Heart right ventricle (tissue), 16 donors: ENCODE measurements at regions not wholly inside any gene's neighbourhood (a gene's known extent, or its start where the extent isn't known, plus 50 kb on each side); places are given as distances from the start of the nearest gene placed in this dataset.

ENCODE experiments used
- ATAC-seq, 8 donors: fragments of 200-7000 bp; cut with Tn5 transposase; one replicate each; pipeline ENCODE4 v1.9.1; 2020; ENCODE audit warnings: mild to moderate bottlenecking in 8 of 8, moderate library complexity in 8 of 8, moderate number of reproducible peaks in 1 of 8
- DNase-seq, 2 donors: peaks; one replicate each; pipeline ENCODE4 v3.0.0-alpha.2; 2020
- H3K27ac ChIP-seq, 10 donors: fragments of 200-600 bp; sonication (generic) in 2 of 10; one replicate each; pipeline versions ENCODE4 v1.5.0 to v1.8.0; 2020 to 2022; ENCODE audit warnings: mild to moderate bottlenecking in 3 of 10
- H3K27me3 ChIP-seq, 7 donors: fragments of 200-600 bp; one replicate each; pipeline ENCODE4 v1.8.0; 2021 to 2022; ENCODE audit warnings: mild to moderate bottlenecking in 2 of 7
- H3K36me3 ChIP-seq, 9 donors: fragments of 200-600 bp; sonication (generic) in 1 of 9; one replicate each; pipeline versions ENCODE4 v1.5.0 to v1.8.0; 2020 to 2022; ENCODE audit warnings: mild to moderate bottlenecking in 2 of 9
- H3K4me1 ChIP-seq, 9 donors: fragments of 200-600 bp; sonication (generic) in 1 of 9; one replicate each; pipeline versions ENCODE4 v1.5.0 to v1.8.0; 2020 to 2022; ENCODE audit warnings: mild to moderate bottlenecking in 4 of 9
- H3K4me3 ChIP-seq, 10 donors: fragments of 200-600 bp; sonication (generic) in 2 of 10; one replicate each; pipeline versions ENCODE4 v1.5.0 to v1.8.0; 2020 to 2022; ENCODE audit warnings: mild to moderate bottlenecking in 7 of 10, moderate library complexity in 2 of 10
- H3K9me3 ChIP-seq, 11 donors: fragments of 200-600 bp in 10 of 11; sonication (generic) in 2 of 11; one replicate each; pipeline versions ENCODE4 v1.5.0 to v1.8.0; 2013 to 2022; ENCODE audit warnings: mild to moderate bottlenecking in 2 of 11, control low read depth in 1 of 11, moderate library complexity in 1 of 11
- CTCF ChIP-seq, 9 donors: fragments of 200-600 bp; sonication (generic) in 2 of 9; IDR thresholded peaks; one replicate each; pipeline versions ENCODE4 v1.5.0 to v1.8.0; 2021 to 2022; ENCODE audit warnings: antibody characterized with exemption in 9 of 9, mild to moderate bottlenecking in 5 of 9, moderate library complexity in 1 of 9
- WGBS, 2 donors: extraction: QIAGEN DNeasy Blood & Tissue Kit; methylation state at CpG; one replicate each; pipeline ENCODE4 v1.1.7; 2013; ENCODE audit warnings: inconsistent platforms in 1 of 2; 5-methylcytosine and 5-hydroxymethylcytosine counted together
- intact Hi-C, 10 donors: fragments of 100-400 bp; cut with DNase I; formaldehyde crosslinking; loops; one replicate each; pipeline versions ENCODE4 v1.11.1 to v1.14.2; 2022
- donor health status: Arrhythmogenic right ventricular cardiomyopathy.
- donor health status: ischemic (EF 13 %, LVEDD 7.1; RV severe dilation, severe dysfunction).
- donor health status: healthy with polysubstance abuse.
- donor health status: DM: no; HTN: yes; CAD: no.
- donor health status: DM: no; HTN: no; CAD: no.
- donor health status: ischemic (EF 25% LVEDD 6.9; RV normal size, moderate dysfunction).
- donor health status: ischemic (EF 25% LVEDD 5.7; RV mildly dilated, moderate dysfunction).
- donor health status: healthy.
- donor health status: DM: yes; HTN: yes; CAD: no.
- donor health status: Ischemic cardiomyopathy.
- donor health status: ischemic (EF 35%, LVEDD 5.7; RV mildly dilated, moderate dysfunction).
- donor health status: nonischemic (EF 11% LVEDD 7.7; RV severe dilation, severe dysfunction).
- donor health status: DM: yes; HTN: yes; CAD: no.
- donor health status: PGD.
- donor health status: ischemic (EF 29% LVEDD 5.4; RV normal size, mild dysfunction).
- donor health status: nonischemic (EF 23%, LVEDD 6.1; RV moderate dilation, normal function).

DNA sequence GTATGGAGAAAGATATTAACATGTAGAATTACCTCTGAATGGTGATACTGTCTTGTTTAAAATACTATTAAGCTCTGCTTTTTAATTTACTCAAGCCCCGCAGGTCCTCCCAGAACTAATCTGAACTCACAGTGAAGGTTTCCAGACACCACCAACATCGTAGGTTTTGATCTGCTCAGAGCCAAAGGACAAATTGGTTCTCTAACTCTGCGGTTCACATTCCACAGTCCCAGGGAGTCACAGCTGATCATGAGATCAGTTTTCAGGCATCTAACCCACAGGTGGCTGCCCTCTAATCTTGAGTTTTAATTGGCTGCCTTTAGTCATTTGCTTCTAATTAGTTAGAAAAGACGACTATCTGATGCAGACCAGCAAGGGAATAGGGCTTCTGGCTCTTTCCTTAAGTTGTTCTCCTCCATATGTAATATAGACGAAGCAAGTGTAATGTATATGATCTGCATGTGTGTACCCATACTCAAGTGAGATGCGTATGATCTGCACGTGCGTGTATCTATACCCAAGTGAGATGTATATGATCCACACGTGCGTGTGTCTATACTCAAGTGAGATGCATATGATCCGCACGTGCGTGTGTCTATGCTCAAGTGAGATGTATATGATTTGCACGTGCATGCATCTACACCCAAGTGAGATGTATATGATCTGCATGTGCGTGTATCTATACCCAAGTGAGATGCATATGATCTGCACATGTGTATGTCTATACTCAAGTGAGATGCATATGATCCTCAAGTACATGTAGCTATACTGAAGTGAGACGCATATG, 331.5 kb upstream of the NPVF start:
- Histone ChIP-seq H3K27ac (no peak overlapping the region), H3K9me3 (peaks cover 0 to 8% (median 0%) of the 10 kb centered on the region in 11 donors), H3K4me1 (peaks cover 0 to 8% (median 0%) of the 10 kb centered on the region in 9 donors), H3K27me3 (peaks cover 0 to 16% (median 4%) of the 10 kb centered on the region in 7 donors), H3K36me3 (no peaks in the 10 kb centered on the region), H3K4me3 (no peak overlapping the region)
- no peak for TF ChIP-seq CTCF (IDR thresholded peaks at IDR 0.05)
- intact Hi-C loops: loop anchor here in 6 of 10 donors (5.0 to 10.0 kb wide), 5 partner anchors 105 to 302 kb away; no protein-coding TSS in a partner anchor
- no peak for ATAC-seq
- WGBS, 2 donors: 87 to 88% methylated on average over 16 of the region's 16 CpGs
- DNase-seq: no peak

- DNase-seq (no peak), ATAC-seq (no peak)
- Histone ChIP-seq H3K27ac (no peak overlapping the region), H3K36me3 (no peaks in the 10 kb centered on the region), H3K27me3 (peaks cover 0 to 16% (median 0%) of the 10 kb centered on the region in 7 donors), H3K4me3 (no peak overlapping the region), H3K4me1 (peaks cover 0 to 9% (median 7%) of the 10 kb centered on the region in 9 donors), H3K9me3 (peaks cover 0 to 8% (median 0%) of the 10 kb centered on the region in 11 donors)
- 63 to 68% methylated on average over 6 of the region's 6 CpGs for WGBS, 2 donors
- intact Hi-C loops: loop anchor here in 6 of 10 donors (5.0 to 10.0 kb wide), 5 partner anchors 108 to 305 kb away; no protein-coding TSS in a partner anchor
- no peak for TF ChIP-seq CTCF (IDR thresholded peaks at IDR 0.05)
Observed at GRCh38 chr7:25562673-25563182, 334.4 kb upstream of the NPVF start.

DNA sequence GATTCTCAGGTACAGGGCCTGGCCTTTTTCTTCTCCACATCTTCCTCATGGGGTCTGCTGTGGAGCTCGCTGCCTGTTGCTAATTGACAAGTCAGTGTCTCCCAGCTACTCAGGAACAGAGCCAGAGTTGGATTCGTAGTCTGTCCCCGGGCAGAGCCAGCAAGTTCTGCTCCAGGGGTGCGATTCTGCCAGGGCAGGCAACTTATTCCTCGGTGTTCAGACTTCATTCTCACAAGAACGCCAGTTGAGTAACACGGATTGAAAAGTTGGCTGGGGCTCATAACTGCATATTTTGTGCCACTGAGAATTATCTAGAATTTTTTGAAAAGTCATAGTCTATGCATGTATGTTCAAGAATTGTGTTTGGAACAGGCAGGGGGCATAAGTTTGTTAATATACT, 336.7 kb upstream of the NPVF start:
- Histone ChIP-seq H3K27me3 (peaks cover 0 to 12% (median 0%) of the 10 kb centered on the region in 7 donors), H3K4me3 (no peak overlapping the region), H3K4me1 (peaks cover 0 to 9% (median 7%) of the 10 kb centered on the region in 9 donors), H3K36me3 (no peaks in the 10 kb centered on the region), H3K27ac (no peak overlapping the region), H3K9me3 (no peaks in the 10 kb centered on the region)
- 79 to 82% methylated on average over 7 of the region's 7 CpGs for WGBS, 2 donors
- DNase-seq: no peak
- ATAC-seq: peak in 2 of 8 donors; percentile 17 to 23
- TF ChIP-seq CTCF (IDR thresholded peaks at IDR 0.05): no peak
- intact Hi-C loops: loop anchor here (1.0 to 10.0 kb wide), 8 partner anchors 110 to 308 kb away; no protein-coding TSS in a partner anchor

DNA sequence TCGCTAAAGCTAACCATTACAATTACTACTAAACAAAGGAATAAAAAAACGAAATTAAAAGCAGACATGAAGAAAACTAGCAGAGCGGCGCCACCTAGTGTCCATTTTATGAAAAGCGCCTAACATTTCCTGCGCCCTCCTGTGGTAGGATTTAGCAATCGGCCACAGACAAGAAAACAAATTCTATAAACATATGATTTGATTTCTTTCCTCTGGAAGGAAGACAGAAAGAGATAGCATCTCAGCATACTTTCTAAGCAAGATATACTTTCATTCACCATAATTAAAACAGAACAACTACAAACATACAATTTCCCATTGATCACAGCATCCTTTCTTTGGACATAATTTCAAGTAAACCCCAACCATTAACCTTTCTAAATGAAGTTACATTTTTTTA, 337.7 kb upstream of the NPVF start:
- H3K4me3 ChIP-seq: no peak overlapping the region
- 0% methylated on average over 7 of the region's 7 CpGs for WGBS, 2 donors

More for the DNA sequence above, 337.7 kb upstream of the NPVF start:
- H3K27ac ChIP-seq: peak overlapping the region in 1 of 10 donors; percentile 3
- no peaks in the 10 kb centered on the region for H3K36me3 ChIP-seq
- ATAC-seq: peak in 2 of 8 donors; percentile 27 to 43
- DNase-seq: peak; percentile 33 to 36
- H3K4me1 ChIP-seq: peaks cover 0 to 9% (median 7%) of the 10 kb centered on the region in 9 donors
- TF ChIP-seq CTCF (IDR thresholded peaks at IDR 0.05): peak; percentile 98 to 100 (median 100)
- peaks cover 0 to 8% (median 0%) of the 10 kb centered on the region in 7 donors for H3K27me3 ChIP-seq
- intact Hi-C loops: loop anchor here (1.0 to 10.0 kb wide), 11 partner anchors 111 to 309 kb away; no protein-coding TSS in a partner anchor
- H3K9me3 ChIP-seq: no peaks in the 10 kb centered on the region
